ENCODE measurements at regions not wholly inside any gene's neighbourhood (a gene's known extent, or its start where the extent isn't known, plus 50 kb on each side); places are given as distances from the start of the nearest gene placed in this dataset.
"Not testable (repeated sequence)": the region's sequence is repeated elsewhere in the genome, so short reads cannot be mapped to it uniquely, and the experiment has no call there.

- not testable (repeated sequence) for H3K27me3 ChIP-seq (ENCODE audit: insufficient read depth, low read length); H3K9ac ChIP-seq (ENCODE audit: low read length); H3K9me3 ChIP-seq (ENCODE audit: insufficient read depth, low read depth, low read length); H3K36me3 ChIP-seq (ENCODE audit: control insufficient read depth in 1 of 2, insufficient read depth in 2 of 2, low read length in 2 of 2); H3K27ac ChIP-seq (ENCODE audit: low read depth, low read length); DNase-seq; H3K4me2 ChIP-seq (ENCODE audit: low read length); H3K4ac ChIP-seq (ENCODE audit: low read depth, low read length); H3K4me3 ChIP-seq (ENCODE audit: low read depth, low read length); H3K79me1 ChIP-seq (ENCODE audit: low read length); H4K91ac ChIP-seq (ENCODE audit: low read depth, low read length); H2AK5ac ChIP-seq (ENCODE audit: low read length); H2BK5ac ChIP-seq (ENCODE audit: low read depth, low read length, poor library complexity); H3K14ac ChIP-seq (ENCODE audit: low read length); H2AFZ ChIP-seq (ENCODE audit: insufficient read depth, low read length, poor library complexity); H2BK12ac ChIP-seq (ENCODE audit: low read length); H4K12ac ChIP-seq (ENCODE audit: low read depth, low read length); H3K79me2 ChIP-seq (ENCODE audit: control insufficient read depth, insufficient read depth, low read length, poor library complexity); H3K4me1 ChIP-seq (ENCODE audit: control insufficient read depth in 1 of 2, insufficient read depth in 2 of 2, low read length in 2 of 2); H3K18ac ChIP-seq (ENCODE audit: low read length); H2BK120ac ChIP-seq (ENCODE audit: insufficient read depth, low read length, poor library complexity); H3K23ac ChIP-seq (ENCODE audit: low read length); H4K8ac ChIP-seq (ENCODE audit: low read depth, low read length)
- no CpG with 5 or more reads among the region's 3 CpGs for WGBS (ENCODE audit: extremely low coverage, insufficient coverage, insufficient read length)
Measured at GRCh38 chr14:84341867-84342266, 1188.1 kb upstream of the FLRT2 start.

GRCh38 chr14:84343656-84344055 is 1186.3 kb upstream of the FLRT2 start:
- Histone ChIP-seq H3K79me1 (ENCODE audit: low read length) (peaks cover 4% of the 10 kb centered on the region), H3K27me3 (ENCODE audit: insufficient read depth, low read length) (no peaks in the 10 kb centered on the region), H3K9ac (ENCODE audit: low read length) (no peak overlapping the region), H2BK120ac (ENCODE audit: insufficient read depth, low read length, poor library complexity) (no peak overlapping the region), H2AK5ac (ENCODE audit: low read length) (no peak overlapping the region), H3K4me2 (ENCODE audit: low read length) (no peak overlapping the region), H3K79me2 (ENCODE audit: control insufficient read depth, insufficient read depth, low read length, poor library complexity) (no peaks in the 10 kb centered on the region), H3K18ac (ENCODE audit: low read length) (no peak overlapping the region), H3K4me3 (ENCODE audit: low read depth, low read length) (no peak overlapping the region), H4K12ac (ENCODE audit: low read depth, low read length) (no peak overlapping the region), H4K8ac (ENCODE audit: low read depth, low read length) (no peak overlapping the region), H4K91ac (ENCODE audit: low read depth, low read length) (no peak overlapping the region), H3K9me3 (ENCODE audit: insufficient read depth, low read depth, low read length) (no peaks in the 10 kb centered on the region), H3K36me3 (ENCODE audit: control insufficient read depth in 1 of 2, insufficient read depth in 2 of 2, low read length in 2 of 2) (peaks cover 0 to 3% of the 10 kb centered on the region in 2 experiments), H2BK12ac (ENCODE audit: low read length) (no peak overlapping the region), H2AFZ (ENCODE audit: insufficient read depth, low read length, poor library complexity) (no peak overlapping the region), H3K23ac (ENCODE audit: low read length) (no peak overlapping the region), H3K4me1 (ENCODE audit: control insufficient read depth in 1 of 2, insufficient read depth in 2 of 2, low read length in 2 of 2) (no peaks in the 10 kb centered on the region), H3K14ac (ENCODE audit: low read length) (no peak overlapping the region), H3K27ac (ENCODE audit: low read depth, low read length) (no peak overlapping the region), H2BK5ac (ENCODE audit: low read depth, low read length, poor library complexity) (no peak overlapping the region), H3K4ac (ENCODE audit: low read depth, low read length) (no peak overlapping the region)
- no peak for DNase-seq
- WGBS (ENCODE audit: extremely low coverage, insufficient coverage, insufficient read length), result no CpG with 5 or more reads among the region's 3 CpGs

- Histone ChIP-seq H2BK120ac (ENCODE audit: insufficient read depth, low read length, poor library complexity) (no peak overlapping the region), H2AK5ac (ENCODE audit: low read length) (no peak overlapping the region), H3K79me2 (ENCODE audit: control insufficient read depth, insufficient read depth, low read length, poor library complexity) (no peaks in the 10 kb centered on the region), H3K9ac (ENCODE audit: low read length) (no peak overlapping the region), H3K27me3 (ENCODE audit: insufficient read depth, low read length) (no peaks in the 10 kb centered on the region), H4K12ac (ENCODE audit: low read depth, low read length) (no peak overlapping the region), H3K36me3 (ENCODE audit: control insufficient read depth in 1 of 2, insufficient read depth in 2 of 2, low read length in 2 of 2) (no peaks in the 10 kb centered on the region), H3K79me1 (ENCODE audit: low read length) (no peaks in the 10 kb centered on the region), H2AFZ (ENCODE audit: insufficient read depth, low read length, poor library complexity) (no peak overlapping the region), H3K4me2 (ENCODE audit: low read length) (no peak overlapping the region), H3K18ac (ENCODE audit: low read length) (no peak overlapping the region), H3K23ac (ENCODE audit: low read length) (no peak overlapping the region), H3K4ac (ENCODE audit: low read depth, low read length) (no peak overlapping the region), H3K27ac (ENCODE audit: low read depth, low read length) (no peak overlapping the region), H4K8ac (ENCODE audit: low read depth, low read length) (no peak overlapping the region), H2BK12ac (ENCODE audit: low read length) (no peak overlapping the region), H2BK5ac (ENCODE audit: low read depth, low read length, poor library complexity) (no peak overlapping the region), H3K9me3 (ENCODE audit: insufficient read depth, low read depth, low read length) (no peaks in the 10 kb centered on the region), H3K4me1 (ENCODE audit: control insufficient read depth in 1 of 2, insufficient read depth in 2 of 2, low read length in 2 of 2) (no peaks in the 10 kb centered on the region), H3K14ac (ENCODE audit: low read length) (no peak overlapping the region), H4K91ac (ENCODE audit: low read depth, low read length) (no peak overlapping the region), H3K4me3 (ENCODE audit: low read depth, low read length) (no peak overlapping the region)
- DNase-seq, result no peak
Measured at GRCh38 chr14:84351646-84352045, 1178.3 kb upstream of the FLRT2 start.

- no peak overlapping the region for H3K14ac ChIP-seq (ENCODE audit: low read length)
- H3K4ac ChIP-seq (ENCODE audit: low read depth, low read length), result no peak overlapping the region
- no peak overlapping the region for H3K23ac ChIP-seq (ENCODE audit: low read length)
- H2AFZ ChIP-seq (ENCODE audit: insufficient read depth, low read length, poor library complexity), result no peak overlapping the region
- no peak overlapping the region for H3K4me2 ChIP-seq (ENCODE audit: low read length)
- no peaks in the 10 kb centered on the region for H3K4me1 ChIP-seq (ENCODE audit: control insufficient read depth in 1 of 2, insufficient read depth in 2 of 2, low read length in 2 of 2)
- H2BK5ac ChIP-seq (ENCODE audit: low read depth, low read length, poor library complexity), result no peak overlapping the region
- H4K91ac ChIP-seq (ENCODE audit: low read depth, low read length), result no peak overlapping the region
- no peaks in the 10 kb centered on the region for H3K9me3 ChIP-seq (ENCODE audit: insufficient read depth, low read depth, low read length)
- H3K79me2 ChIP-seq (ENCODE audit: control insufficient read depth, insufficient read depth, low read length, poor library complexity), result no peaks in the 10 kb centered on the region
- H3K36me3 ChIP-seq (ENCODE audit: control insufficient read depth in 1 of 2, insufficient read depth in 2 of 2, low read length in 2 of 2), result no peaks in the 10 kb centered on the region
- DNase-seq, result no peak
- no peak overlapping the region for H4K12ac ChIP-seq (ENCODE audit: low read depth, low read length)
- H3K4me3 ChIP-seq (ENCODE audit: low read depth, low read length), result no peak overlapping the region
- no peak overlapping the region for H3K9ac ChIP-seq (ENCODE audit: low read length)
- H3K79me1 ChIP-seq (ENCODE audit: low read length), result no peaks in the 10 kb centered on the region
- H3K18ac ChIP-seq (ENCODE audit: low read length), result no peak overlapping the region
- H2BK120ac ChIP-seq (ENCODE audit: insufficient read depth, low read length, poor library complexity), result no peak overlapping the region
- H2BK12ac ChIP-seq (ENCODE audit: low read length), result no peak overlapping the region
- no peak overlapping the region for H3K27ac ChIP-seq (ENCODE audit: low read depth, low read length)
- H3K27me3 ChIP-seq (ENCODE audit: insufficient read depth, low read length), result no peaks in the 10 kb centered on the region
- WGBS (ENCODE audit: extremely low coverage, insufficient coverage, insufficient read length), result no CpG with 5 or more reads among the region's 2 CpGs
- H4K8ac ChIP-seq (ENCODE audit: low read depth, low read length), result no peak overlapping the region
- H2AK5ac ChIP-seq (ENCODE audit: low read length), result no peak overlapping the region
Measured at GRCh38 chr14:84361476-84361875, 1168.5 kb upstream of the FLRT2 start.

GRCh38 chr14:84375235-84375634 is 1154.7 kb upstream of the FLRT2 start:
- H3K9me3 ChIP-seq (ENCODE audit: insufficient read depth, low read depth, low read length), result no peaks in the 10 kb centered on the region
- no peak overlapping the region for H2BK120ac ChIP-seq (ENCODE audit: insufficient read depth, low read length, poor library complexity)
- no peak overlapping the region for H3K18ac ChIP-seq (ENCODE audit: low read length)
- no peak overlapping the region for H3K4ac ChIP-seq (ENCODE audit: low read depth, low read length)
- H3K4me2 ChIP-seq (ENCODE audit: low read length), result no peak overlapping the region
- no peak overlapping the region for H3K14ac ChIP-seq (ENCODE audit: low read length)
- H3K23ac ChIP-seq (ENCODE audit: low read length), result no peak overlapping the region
- no peak overlapping the region for H3K9ac ChIP-seq (ENCODE audit: low read length)
- no peak overlapping the region for H3K27ac ChIP-seq (ENCODE audit: low read depth, low read length)
- H2BK5ac ChIP-seq (ENCODE audit: low read depth, low read length, poor library complexity), result no peak overlapping the region
- H3K79me1 ChIP-seq (ENCODE audit: low read length), result no peaks in the 10 kb centered on the region
- H2AK5ac ChIP-seq (ENCODE audit: low read length), result no peak overlapping the region
- H3K36me3 ChIP-seq (ENCODE audit: control insufficient read depth in 1 of 2, insufficient read depth in 2 of 2, low read length in 2 of 2), result no peaks in the 10 kb centered on the region
- H4K8ac ChIP-seq (ENCODE audit: low read depth, low read length), result no peak overlapping the region
- H2BK12ac ChIP-seq (ENCODE audit: low read length), result no peak overlapping the region
- H4K12ac ChIP-seq (ENCODE audit: low read depth, low read length), result no peak overlapping the region
- no peak overlapping the region for H3K4me3 ChIP-seq (ENCODE audit: low read depth, low read length)
- no peaks in the 10 kb centered on the region for H3K27me3 ChIP-seq (ENCODE audit: insufficient read depth, low read length)
- no peak overlapping the region for H2AFZ ChIP-seq (ENCODE audit: insufficient read depth, low read length, poor library complexity)
- no peak for DNase-seq
- no peak overlapping the region for H4K91ac ChIP-seq (ENCODE audit: low read depth, low read length)
- no peaks in the 10 kb centered on the region for H3K4me1 ChIP-seq (ENCODE audit: control insufficient read depth in 1 of 2, insufficient read depth in 2 of 2, low read length in 2 of 2)
- H3K79me2 ChIP-seq (ENCODE audit: control insufficient read depth, insufficient read depth, low read length, poor library complexity), result no peaks in the 10 kb centered on the region
